Neural crest cell (in vitro differentiated cells): ENCODE measurements at regions not wholly inside any gene's neighbourhood (a gene's known extent, or its start where the extent isn't known, plus 50 kb on each side); places are given as distances from the start of the nearest gene placed in this dataset.

ENCODE experiments used
- DNase-seq: peaks from one replicate; pipeline ENCODE4 v3.0.0; 2021; ENCODE audit warnings: low read depth, mixed read lengths, low spot score
- H3K27ac Mint-ChIP-seq: one replicate; pipeline ENCODE4 v1.8.0; 2021; ENCODE audit warnings: mild to moderate bottlenecking, mixed read lengths; ENCODE audit not compliant: unreplicated experiment
- H3K27me3 Mint-ChIP-seq: 2 replicates; pipeline ENCODE4 v1.8.0; 2021; ENCODE audit warnings: low read depth, mild to moderate bottlenecking, mixed read lengths
- H3K36me3 Mint-ChIP-seq: 2 replicates; pipeline ENCODE4 v1.8.0; 2021; ENCODE audit warnings: low read depth, mild to moderate bottlenecking, mixed read lengths
- H3K4me1 Mint-ChIP-seq: 2 replicates; pipeline ENCODE4 v1.8.0; 2021; ENCODE audit warnings: mixed read lengths
- H3K4me3 Mint-ChIP-seq: one replicate; pipeline ENCODE4 v1.8.0; 2021; ENCODE audit warnings: mild to moderate bottlenecking, mixed read lengths
- H3K9me3 Mint-ChIP-seq: 2 replicates; pipeline ENCODE4 v1.8.0; 2021; ENCODE audit warnings: mixed read lengths
- TF ChIP-seq, protein P1 (sequence below): fragments of 200-600 bp; sonication (generic); conservative IDR thresholded peaks from 2 replicates; pipeline ENCODE4 v1.5.0; 2021; ENCODE audit warnings: antibody characterized with exemption, mild to moderate bottlenecking

DNA sequence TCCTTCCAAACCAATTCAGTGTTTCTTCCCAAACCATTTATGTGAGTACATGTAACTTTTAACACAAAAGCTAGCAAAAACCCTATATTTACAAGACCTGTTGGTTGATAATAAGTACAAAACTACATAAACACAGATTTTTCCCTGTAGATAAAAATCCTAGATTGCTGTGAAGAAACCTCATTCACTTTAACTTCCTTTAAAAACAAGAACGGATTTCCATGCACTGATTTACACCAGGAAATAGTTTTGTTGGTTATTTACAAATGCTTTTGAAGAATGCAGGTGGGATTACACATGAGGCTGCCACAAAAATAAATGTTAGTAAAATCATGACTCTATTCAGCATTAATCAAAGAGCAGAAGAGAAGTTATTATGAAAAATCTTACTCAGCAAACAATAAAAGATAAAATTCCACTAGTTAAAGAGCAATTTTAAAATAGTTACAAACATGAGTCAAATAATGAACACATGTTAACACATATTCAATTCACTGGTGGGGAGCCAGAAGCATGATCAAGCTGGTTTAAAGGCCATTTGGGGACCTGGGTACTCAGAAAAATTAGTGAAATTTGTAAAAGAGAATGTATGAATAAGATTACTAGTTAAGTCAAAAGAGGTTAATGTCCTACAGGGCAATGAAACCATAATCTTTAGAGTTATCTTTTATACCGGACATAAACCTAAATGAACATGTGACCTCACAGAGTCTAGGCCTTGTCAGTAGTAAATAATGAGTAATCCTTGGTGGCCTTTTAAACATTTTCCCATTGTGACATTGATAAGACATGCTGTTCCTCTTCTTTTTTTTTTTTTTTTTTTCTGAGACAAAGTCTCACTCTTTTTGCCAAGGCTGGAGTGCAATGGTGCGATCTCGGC is 79.9 kb downstream of the PHLDA1 start:
- DNase-seq, result no peak
- Mint-ChIP-seq H3K4me1 (peaks cover 18% of the 10 kb centered on the region), H3K27ac (no peak overlapping the region), H3K27me3 (no peaks in the 10 kb centered on the region), H3K9me3 (no peaks in the 10 kb centered on the region), H3K36me3 (no peaks in the 10 kb centered on the region), H3K4me3 (no peak overlapping the region)
- TF ChIP-seq, protein P1, sequence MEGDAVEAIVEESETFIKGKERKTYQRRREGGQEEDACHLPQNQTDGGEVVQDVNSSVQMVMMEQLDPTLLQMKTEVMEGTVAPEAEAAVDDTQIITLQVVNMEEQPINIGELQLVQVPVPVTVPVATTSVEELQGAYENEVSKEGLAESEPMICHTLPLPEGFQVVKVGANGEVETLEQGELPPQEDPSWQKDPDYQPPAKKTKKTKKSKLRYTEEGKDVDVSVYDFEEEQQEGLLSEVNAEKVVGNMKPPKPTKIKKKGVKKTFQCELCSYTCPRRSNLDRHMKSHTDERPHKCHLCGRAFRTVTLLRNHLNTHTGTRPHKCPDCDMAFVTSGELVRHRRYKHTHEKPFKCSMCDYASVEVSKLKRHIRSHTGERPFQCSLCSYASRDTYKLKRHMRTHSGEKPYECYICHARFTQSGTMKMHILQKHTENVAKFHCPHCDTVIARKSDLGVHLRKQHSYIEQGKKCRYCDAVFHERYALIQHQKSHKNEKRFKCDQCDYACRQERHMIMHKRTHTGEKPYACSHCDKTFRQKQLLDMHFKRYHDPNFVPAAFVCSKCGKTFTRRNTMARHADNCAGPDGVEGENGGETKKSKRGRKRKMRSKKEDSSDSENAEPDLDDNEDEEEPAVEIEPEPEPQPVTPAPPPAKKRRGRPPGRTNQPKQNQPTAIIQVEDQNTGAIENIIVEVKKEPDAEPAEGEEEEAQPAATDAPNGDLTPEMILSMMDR, result no peak

DNA sequence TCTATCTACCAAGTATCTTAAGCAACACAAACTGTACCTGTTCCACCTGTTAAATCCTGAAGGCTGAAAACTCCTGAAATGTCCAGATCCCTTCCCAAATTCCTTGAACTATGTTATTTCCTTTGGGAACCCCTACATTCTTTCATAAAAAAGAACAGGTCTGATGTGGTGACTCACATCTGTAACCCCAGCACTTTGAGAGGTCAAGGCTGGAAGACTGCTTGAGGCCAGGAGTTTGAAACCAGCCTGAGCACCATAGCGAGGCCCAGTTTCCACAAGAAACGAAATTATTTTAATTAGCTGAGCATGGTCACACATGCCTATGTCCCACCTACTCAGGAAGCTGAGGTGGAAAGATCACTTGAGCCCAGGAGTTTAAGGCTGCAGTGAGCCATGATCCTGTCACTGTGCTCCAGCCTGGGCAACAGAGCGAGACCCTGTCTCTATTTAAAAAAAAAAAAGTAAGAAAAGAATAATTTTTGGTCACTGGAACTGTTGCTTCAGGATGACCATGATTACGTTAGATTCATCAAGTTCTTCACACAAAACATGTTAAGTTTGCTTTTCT is 84.3 kb downstream of the PHLDA1 start:
- peaks cover 2% of the 10 kb centered on the region for H3K9me3 Mint-ChIP-seq
- no peak for DNase-seq
- no peaks in the 10 kb centered on the region for H3K27me3 Mint-ChIP-seq
- no peak overlapping the region for H3K27ac Mint-ChIP-seq
- peaks cover 16% of the 10 kb centered on the region for H3K4me1 Mint-ChIP-seq
- TF ChIP-seq, protein P1, result no peak
- H3K4me3 Mint-ChIP-seq, result no peak overlapping the region
- peaks cover 3% of the 10 kb centered on the region for H3K36me3 Mint-ChIP-seq

DNA sequence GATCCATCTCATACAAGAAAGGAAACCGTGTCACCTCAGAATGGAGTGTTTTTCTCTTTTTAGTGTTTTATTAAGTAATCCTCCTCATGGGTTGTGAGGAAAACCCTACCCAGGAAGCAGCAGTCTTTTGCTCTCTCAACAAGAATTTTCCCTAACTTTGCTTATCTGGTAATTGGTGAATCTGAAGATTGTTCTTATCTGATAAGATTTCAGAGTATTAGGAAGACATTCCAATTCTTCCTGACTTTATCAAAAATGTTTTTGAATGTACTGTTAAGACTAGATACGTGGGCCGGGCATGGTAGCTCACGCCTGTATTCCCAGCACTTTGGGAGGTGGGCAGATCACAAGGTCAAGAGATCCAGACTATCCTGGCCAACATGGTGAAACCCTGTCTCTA is 86.0 kb downstream of the PHLDA1 start:
- H3K27ac Mint-ChIP-seq, result no peak overlapping the region
- TF ChIP-seq, protein P1, result no peak

DNA sequence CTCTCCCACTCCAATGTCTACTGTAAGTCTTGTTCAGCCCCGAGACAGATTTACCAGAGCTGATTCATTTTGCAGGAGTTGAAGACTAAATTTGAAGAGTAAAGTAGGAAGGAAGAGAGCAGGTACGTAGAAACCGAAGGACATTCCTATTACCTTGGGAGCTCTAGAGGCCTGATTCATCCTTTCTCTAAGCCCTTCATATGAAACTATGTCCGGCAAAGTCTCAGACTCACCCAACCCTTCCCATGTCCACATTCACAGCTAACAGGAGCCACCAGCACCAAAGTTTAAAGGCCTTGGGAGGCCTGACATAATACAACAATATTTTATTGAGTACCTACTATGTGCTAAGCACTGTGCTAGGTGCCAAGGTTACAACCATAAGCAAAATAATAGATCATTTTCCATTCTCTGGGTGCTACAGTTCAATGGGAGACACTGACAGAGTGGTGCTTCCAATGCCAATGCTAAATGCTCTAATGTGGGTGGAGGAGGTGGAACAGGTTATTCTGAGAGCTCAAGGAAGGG is 86.6 kb downstream of the PHLDA1 start:
- Mint-ChIP-seq H3K36me3 (peaks cover 3% of the 10 kb centered on the region), H3K4me1 (peaks cover 16% of the 10 kb centered on the region), H3K27me3 (no peaks in the 10 kb centered on the region), H3K27ac (peak overlapping the region; percentile 83), H3K4me3 (no peak overlapping the region), H3K9me3 (peaks cover 2% of the 10 kb centered on the region)
- TF ChIP-seq, protein P1, result no peak
- no peak for DNase-seq

More for the DNA sequence above, 86.0 kb downstream of the PHLDA1 start:
- DNase-seq, result no peak
- Mint-ChIP-seq H3K9me3 (peaks cover 2% of the 10 kb centered on the region), H3K4me3 (no peak overlapping the region), H3K27me3 (no peaks in the 10 kb centered on the region), H3K36me3 (peaks cover 3% of the 10 kb centered on the region), H3K4me1 (peaks cover 16% of the 10 kb centered on the region)

DNA sequence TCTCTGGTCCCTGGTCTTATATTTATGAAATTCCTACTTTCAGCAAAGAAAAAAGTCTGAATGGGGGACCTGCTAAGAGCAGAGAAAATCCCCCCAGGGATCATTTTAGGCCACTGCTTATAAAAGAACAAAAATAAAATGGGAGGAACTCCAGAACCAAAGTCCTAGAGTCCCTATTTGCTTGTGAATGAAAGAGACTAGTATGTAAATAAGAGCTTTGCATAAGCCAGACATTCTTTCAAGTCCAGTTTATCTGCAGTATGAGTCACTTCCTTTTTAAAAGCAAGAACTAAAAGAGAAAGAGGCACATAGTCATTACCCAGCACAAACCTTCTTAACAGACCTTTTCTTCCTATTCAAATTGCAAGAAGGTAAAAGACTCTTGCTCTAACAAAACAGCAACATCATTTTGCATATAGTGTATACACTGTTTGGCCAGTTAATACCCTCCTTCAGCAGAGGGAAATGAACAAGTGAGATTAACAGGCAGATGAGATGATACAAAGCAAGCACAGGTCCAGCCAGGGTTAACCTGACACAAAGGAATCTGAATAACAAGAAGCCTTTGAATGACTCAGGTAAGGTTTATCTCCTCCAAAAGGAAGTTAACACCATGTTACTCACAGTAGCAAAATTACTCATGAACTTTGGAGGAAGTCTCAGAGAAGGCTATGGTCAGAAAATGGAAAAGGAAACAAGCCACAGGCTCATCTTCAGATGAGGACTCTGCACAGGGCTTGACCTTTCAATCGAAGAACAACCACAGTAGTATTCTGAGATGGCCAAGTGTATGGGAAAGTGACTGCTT is 87.3 kb downstream of the PHLDA1 start:
- Mint-ChIP-seq H3K9me3 (peaks cover 2% of the 10 kb centered on the region), H3K27me3 (no peaks in the 10 kb centered on the region), H3K4me1 (peaks cover 16% of the 10 kb centered on the region), H3K36me3 (peaks cover 3% of the 10 kb centered on the region), H3K4me3 (no peak overlapping the region), H3K27ac (peak overlapping the region; percentile 61)
- TF ChIP-seq, protein P1, result no peak
- no peak for DNase-seq
